Mammary epithelial cell (primary cell): ENCODE measurements at regions not wholly inside any gene's neighbourhood (a gene's known extent, or its start where the extent isn't known, plus 50 kb on each side); places are given as distances from the start of the nearest gene placed in this dataset.
"Not testable (repeated sequence)": the region's sequence is repeated elsewhere in the genome, so short reads cannot be mapped to it uniquely, and the experiment has no call there.

Source experiments
- EZH2 ChIP-seq: IDR thresholded peaks from 2 replicates; pipeline ENCODE4 v1.6.1; 2012; ENCODE audit warnings: low read length, inconsistent platforms, borderline replicate concordance
- TF ChIP-seq, protein P1 (sequence below), 2 donors: IDR thresholded peaks in 1 of 2; conservative IDR thresholded peaks in 1 of 2; 2 replicates each; pipeline ENCODE4 v1.5.1; 2011 to 2012; ENCODE audit warnings: inconsistent platforms in 2 of 2, low read length in 2 of 2, mild to moderate bottlenecking in 2 of 2, control low read depth in 1 of 2, low read depth in 1 of 2; ENCODE audit not compliant: insufficient read depth in 1 of 2; ENCODE audit errors: extremely low read depth in 1 of 2

DNA sequence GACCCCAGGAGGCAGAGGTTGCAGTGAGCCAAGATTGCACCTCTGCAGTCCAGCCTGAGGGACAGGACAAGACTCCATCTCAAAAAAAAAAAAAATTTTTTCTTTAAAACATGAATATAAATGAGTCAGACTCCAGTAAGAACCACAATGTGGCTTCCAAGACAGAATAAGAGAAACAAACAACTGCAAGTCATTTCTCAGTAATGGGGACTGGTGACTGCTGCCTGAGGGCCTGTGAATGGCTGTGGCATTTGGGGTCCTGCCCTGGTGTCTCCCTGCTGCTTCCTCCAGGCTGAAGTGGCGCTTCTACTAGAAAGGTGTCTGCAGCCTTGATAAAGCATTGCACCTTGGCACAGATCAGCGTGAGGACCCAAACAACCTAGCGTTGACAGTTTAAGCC is 868.3 kb downstream of the SPATA31A7 start:
- TF ChIP-seq, protein P1, sequence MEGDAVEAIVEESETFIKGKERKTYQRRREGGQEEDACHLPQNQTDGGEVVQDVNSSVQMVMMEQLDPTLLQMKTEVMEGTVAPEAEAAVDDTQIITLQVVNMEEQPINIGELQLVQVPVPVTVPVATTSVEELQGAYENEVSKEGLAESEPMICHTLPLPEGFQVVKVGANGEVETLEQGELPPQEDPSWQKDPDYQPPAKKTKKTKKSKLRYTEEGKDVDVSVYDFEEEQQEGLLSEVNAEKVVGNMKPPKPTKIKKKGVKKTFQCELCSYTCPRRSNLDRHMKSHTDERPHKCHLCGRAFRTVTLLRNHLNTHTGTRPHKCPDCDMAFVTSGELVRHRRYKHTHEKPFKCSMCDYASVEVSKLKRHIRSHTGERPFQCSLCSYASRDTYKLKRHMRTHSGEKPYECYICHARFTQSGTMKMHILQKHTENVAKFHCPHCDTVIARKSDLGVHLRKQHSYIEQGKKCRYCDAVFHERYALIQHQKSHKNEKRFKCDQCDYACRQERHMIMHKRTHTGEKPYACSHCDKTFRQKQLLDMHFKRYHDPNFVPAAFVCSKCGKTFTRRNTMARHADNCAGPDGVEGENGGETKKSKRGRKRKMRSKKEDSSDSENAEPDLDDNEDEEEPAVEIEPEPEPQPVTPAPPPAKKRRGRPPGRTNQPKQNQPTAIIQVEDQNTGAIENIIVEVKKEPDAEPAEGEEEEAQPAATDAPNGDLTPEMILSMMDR (conservative IDR thresholded peaks at IDR 0.05 in 1 of 2, IDR thresholded peaks at IDR 0.05 in 1 of 2; ENCODE audit: extremely low read depth in 1 of 2, insufficient read depth in 1 of 2, low read depth in 1 of 2, low read length in 2 of 2) = not testable (repeated sequence)
- not testable (repeated sequence) for TF ChIP-seq EZH2
